Activated CD4-positive, alpha-beta T cell treated with anti-CD3 and anti-CD28 coated beads, Interleukin-2, amount 10 ng/mL, durations not matched to agents 24 days and 14 days (primary cell): ENCODE measurements at regions not wholly inside any gene's neighbourhood (a gene's known extent, or its start where the extent isn't known, plus 50 kb on each side); places are given as distances from the start of the nearest gene placed in this dataset.
"Not testable (repeated sequence)": the region's sequence is repeated elsewhere in the genome, so short reads cannot be mapped to it uniquely, and the experiment has no call there.

Source experiments
- DNase-seq: peaks from one replicate; pipeline ENCODE4 v3.0.0; 2022
- H3K27ac Mint-ChIP-seq: one replicate; pipeline ENCODE4 v1.8.0; 2022; ENCODE audit warnings: mild to moderate bottlenecking, mixed read lengths
- H3K27me3 Mint-ChIP-seq: one replicate; pipeline ENCODE4 v1.8.0; 2022; ENCODE audit warnings: mixed read lengths
- H3K36me3 Mint-ChIP-seq: one replicate; pipeline ENCODE4 v1.8.0; 2022; ENCODE audit warnings: low read depth, mild to moderate bottlenecking, mixed read lengths
- H3K4me1 Mint-ChIP-seq: one replicate; pipeline ENCODE4 v1.8.0; 2021; ENCODE audit warnings: mixed read lengths
- H3K4me3 Mint-ChIP-seq: one replicate; pipeline ENCODE4 v1.8.0; 2022; ENCODE audit warnings: mild to moderate bottlenecking, moderate library complexity, mixed read lengths
- H3K9me3 Mint-ChIP-seq: one replicate; pipeline ENCODE4 v1.8.0; 2021; ENCODE audit warnings: mixed read lengths
- intact Hi-C: fragments of 100-400 bp; cut with micrococcal nuclease; formaldehyde crosslinking; loops from one replicate; pipeline ENCODE4 v1.15.1; 2023

GRCh38 chr3:197459571-197459970, 96.2 kb downstream of the BDH1 start:
- H3K9me3 Mint-ChIP-seq, DNase-seq, H3K36me3 Mint-ChIP-seq, H3K4me3 Mint-ChIP-seq, H3K27ac Mint-ChIP-seq: not testable (repeated sequence)
- H3K4me1 Mint-ChIP-seq, result peaks cover 24% of the 10 kb centered on the region
- intact Hi-C loops, result loop anchor here (5.0 kb wide), 1 partner anchor 162 kb away; the partner anchor contains the start of gene DLG1
- H3K27me3 Mint-ChIP-seq, result peaks cover 11% of the 10 kb centered on the region

- Mint-ChIP-seq H3K4me3 (no peak overlapping the region), H3K9me3 (no peaks in the 10 kb centered on the region), H3K27me3 (peaks cover 17% of the 10 kb centered on the region), H3K36me3 (no peaks in the 10 kb centered on the region), H3K4me1 (peaks cover 26% of the 10 kb centered on the region), H3K27ac (no peak overlapping the region)
- DNase-seq, result no peak
- intact Hi-C loops, result loop anchor here (5.0 kb wide), 1 partner anchor 162 kb away; the partner anchor contains the start of gene DLG1
Measured at GRCh38 chr3:197458906-197459470, 96.8 kb downstream of the BDH1 start.

GRCh38 chr3:197458179-197458707, 97.5 kb downstream of the BDH1 start:
- intact Hi-C loops, result loop anchor here (5.0 kb wide), 1 partner anchor 161 kb away; the partner anchor contains the start of gene DLG1
- DNase-seq, result peak; percentile 72
- H3K27me3 Mint-ChIP-seq, result peaks cover 17% of the 10 kb centered on the region
- H3K27ac Mint-ChIP-seq, result no peak overlapping the region
- peaks cover 20% of the 10 kb centered on the region for H3K4me1 Mint-ChIP-seq
- no peaks in the 10 kb centered on the region for H3K9me3 Mint-ChIP-seq
- no peaks in the 10 kb centered on the region for H3K36me3 Mint-ChIP-seq
- H3K4me3 Mint-ChIP-seq, result no peak overlapping the region

GRCh38 chr3:197456261-197457091, 99.3 kb downstream of the BDH1 start:
- Mint-ChIP-seq H3K4me1 (peaks cover 18% of the 10 kb centered on the region), H3K36me3 (no peaks in the 10 kb centered on the region), H3K27ac (peak overlapping the region; percentile 88), H3K9me3 (no peaks in the 10 kb centered on the region), H3K4me3 (peak overlapping the region; percentile 85), H3K27me3 (peaks cover 21% of the 10 kb centered on the region)
- peak; percentile 83 for DNase-seq
- intact Hi-C loops, result loop anchor here (5.0 kb wide), 1 partner anchor 159 kb away; the partner anchor contains the start of gene DLG1

- H3K36me3 Mint-ChIP-seq, H3K27ac Mint-ChIP-seq, DNase-seq, H3K9me3 Mint-ChIP-seq: not testable (repeated sequence)
- intact Hi-C loops, result loop anchor here (2.0 to 5.0 kb wide), 2 partner anchors 158 to 198 kb away; partner anchors contain the start of gene DLG1
- Mint-ChIP-seq H3K27me3 (peaks cover 24% of the 10 kb centered on the region), H3K4me3 (peak overlapping the region; percentile 85), H3K4me1 (peaks cover 18% of the 10 kb centered on the region)
Measured at GRCh38 chr3:197454841-197455240, 100.9 kb downstream of the BDH1 start.

GRCh38 chr3:197454014-197454413, 101.8 kb downstream of the BDH1 start:
- Mint-ChIP-seq H3K9me3 (no peaks in the 10 kb centered on the region), H3K36me3 (no peaks in the 10 kb centered on the region), H3K27me3 (peaks cover 24% of the 10 kb centered on the region), H3K4me1 (peaks cover 18% of the 10 kb centered on the region), H3K27ac (no peak overlapping the region), H3K4me3 (peak overlapping the region; percentile 4)
- intact Hi-C loops, result loop anchor here (2.0 kb wide), 1 partner anchor 197 kb away; no protein-coding TSS in a partner anchor
- DNase-seq, result peak; percentile 65

GRCh38 chr3:197450810-197451209, 105.0 kb downstream of the BDH1 start:
- H3K27ac Mint-ChIP-seq, result no peak overlapping the region
- H3K4me1 Mint-ChIP-seq, result peaks cover 11% of the 10 kb centered on the region
- H3K36me3 Mint-ChIP-seq, result no peaks in the 10 kb centered on the region
- peaks cover 29% of the 10 kb centered on the region for H3K27me3 Mint-ChIP-seq
- no peak for DNase-seq
- H3K9me3 Mint-ChIP-seq, result no peaks in the 10 kb centered on the region
- intact Hi-C loops, result no loop called here
- no peak overlapping the region for H3K4me3 Mint-ChIP-seq

GRCh38 chr3:197450308-197450707, 105.5 kb downstream of the BDH1 start:
- DNase-seq, result no peak
- no peak overlapping the region for H3K4me3 Mint-ChIP-seq
- no peaks in the 10 kb centered on the region for H3K9me3 Mint-ChIP-seq
- no peak overlapping the region for H3K27ac Mint-ChIP-seq
- H3K36me3 Mint-ChIP-seq, result no peaks in the 10 kb centered on the region
- peaks cover 24% of the 10 kb centered on the region for H3K27me3 Mint-ChIP-seq
- peaks cover 6% of the 10 kb centered on the region for H3K4me1 Mint-ChIP-seq
- intact Hi-C loops, result no loop called here

GRCh38 chr3:197449181-197449580, 106.6 kb downstream of the BDH1 start:
- H3K27ac Mint-ChIP-seq, H3K9me3 Mint-ChIP-seq, DNase-seq, H3K36me3 Mint-ChIP-seq, intact Hi-C loops, H3K4me3 Mint-ChIP-seq: not testable (repeated sequence)
- Mint-ChIP-seq H3K4me1 (peaks cover 10% of the 10 kb centered on the region), H3K27me3 (peaks cover 16% of the 10 kb centered on the region)

GRCh38 chr3:197447781-197448180, 108.0 kb downstream of the BDH1 start:
- H3K9me3 Mint-ChIP-seq, H3K4me3 Mint-ChIP-seq, H3K4me1 Mint-ChIP-seq, intact Hi-C loops, H3K36me3 Mint-ChIP-seq, DNase-seq, H3K27ac Mint-ChIP-seq: not testable (repeated sequence)
- peaks cover 12% of the 10 kb centered on the region for H3K27me3 Mint-ChIP-seq

GRCh38 chr3:197447057-197447456, 108.7 kb downstream of the BDH1 start:
- Mint-ChIP-seq H3K27ac (no peak overlapping the region), H3K27me3 (peaks cover 11% of the 10 kb centered on the region), H3K9me3 (no peaks in the 10 kb centered on the region), H3K36me3 (no peaks in the 10 kb centered on the region), H3K4me3 (no peak overlapping the region), H3K4me1 (peaks cover 8% of the 10 kb centered on the region)
- intact Hi-C loops, result no loop called here
- no peak for DNase-seq

GRCh38 chr3:197446700-197447056, 109.1 kb downstream of the BDH1 start:
- H3K27me3 Mint-ChIP-seq, result peaks cover 11% of the 10 kb centered on the region

GRCh38 chr3:197445896-197446699, 109.7 kb downstream of the BDH1 start:
- DNase-seq, result no peak
- intact Hi-C loops, result no loop called here
- H3K27me3 Mint-ChIP-seq, result peaks cover 12% of the 10 kb centered on the region
- no peaks in the 10 kb centered on the region for H3K9me3 Mint-ChIP-seq
- no peaks in the 10 kb centered on the region for H3K36me3 Mint-ChIP-seq
- peaks cover 8% of the 10 kb centered on the region for H3K4me1 Mint-ChIP-seq
- no peak overlapping the region for H3K27ac Mint-ChIP-seq
- no peak overlapping the region for H3K4me3 Mint-ChIP-seq

More at GRCh38 chr3:197446700-197447056, 109.1 kb downstream of the BDH1 start:
- no peaks in the 10 kb centered on the region for H3K36me3 Mint-ChIP-seq
- intact Hi-C loops, result no loop called here
- no peak overlapping the region for H3K27ac Mint-ChIP-seq
- DNase-seq, result no peak
- H3K4me3 Mint-ChIP-seq, result no peak overlapping the region
- no peaks in the 10 kb centered on the region for H3K9me3 Mint-ChIP-seq
- H3K4me1 Mint-ChIP-seq, result peaks cover 8% of the 10 kb centered on the region
